ENCODE measurements at regions not wholly inside any gene's neighbourhood (a gene's known extent, or its start where the extent isn't known, plus 50 kb on each side); places are given as distances from the start of the nearest gene placed in this dataset.
"Not testable (repeated sequence)": the region's sequence is repeated elsewhere in the genome, so short reads cannot be mapped to it uniquely, and the experiment has no call there.

GRCh38 chr10:90204956-90205314, 503.5 kb downstream of the KIF20B start:
- H3K36me3 ChIP-seq (replicated peaks; ENCODE audit: control insufficient read depth, insufficient read depth, low read length) = no peaks in the 10 kb centered on the region
- H3K27me3 ChIP-seq (ENCODE audit: control insufficient read depth, insufficient read depth, low read length) = no peaks in the 10 kb centered on the region
- no peak overlapping the region for H3K4me3 ChIP-seq (ENCODE audit: insufficient read depth, low read depth, low read length)
- no peak for DNase-seq

GRCh38 chr10:90205340-90205739, 503.9 kb downstream of the KIF20B start:
- DNase-seq = no peak
- Histone ChIP-seq H3K4me3 (ENCODE audit: insufficient read depth, low read depth, low read length) (no peak overlapping the region), H3K27me3 (ENCODE audit: control insufficient read depth, insufficient read depth, low read length) (no peaks in the 10 kb centered on the region), H3K36me3 (replicated peaks; ENCODE audit: control insufficient read depth, insufficient read depth, low read length) (no peaks in the 10 kb centered on the region)

- Histone ChIP-seq H3K4me3 (ENCODE audit: insufficient read depth, low read depth, low read length) (no peak overlapping the region), H3K36me3 (replicated peaks; ENCODE audit: control insufficient read depth, insufficient read depth, low read length) (no peaks in the 10 kb centered on the region), H3K27me3 (ENCODE audit: control insufficient read depth, insufficient read depth, low read length) (no peaks in the 10 kb centered on the region)
- no peak for DNase-seq
Observed at GRCh38 chr10:90213346-90213745, 512.0 kb downstream of the KIF20B start.

- no peak for DNase-seq
- H3K36me3 ChIP-seq (replicated peaks; ENCODE audit: control insufficient read depth, insufficient read depth, low read length) = no peaks in the 10 kb centered on the region
- H3K27me3 ChIP-seq (ENCODE audit: control insufficient read depth, insufficient read depth, low read length) = no peaks in the 10 kb centered on the region
- no peak overlapping the region for H3K4me3 ChIP-seq (ENCODE audit: insufficient read depth, low read depth, low read length)
Observed at GRCh38 chr10:90218846-90219245, 517.5 kb downstream of the KIF20B start.

GRCh38 chr10:90222372-90222771, 521.0 kb downstream of the KIF20B start:
- DNase-seq = no peak
- Histone ChIP-seq H3K36me3 (replicated peaks; ENCODE audit: control insufficient read depth, insufficient read depth, low read length) (no peaks in the 10 kb centered on the region), H3K4me3 (ENCODE audit: insufficient read depth, low read depth, low read length) (no peak overlapping the region)

DNA sequence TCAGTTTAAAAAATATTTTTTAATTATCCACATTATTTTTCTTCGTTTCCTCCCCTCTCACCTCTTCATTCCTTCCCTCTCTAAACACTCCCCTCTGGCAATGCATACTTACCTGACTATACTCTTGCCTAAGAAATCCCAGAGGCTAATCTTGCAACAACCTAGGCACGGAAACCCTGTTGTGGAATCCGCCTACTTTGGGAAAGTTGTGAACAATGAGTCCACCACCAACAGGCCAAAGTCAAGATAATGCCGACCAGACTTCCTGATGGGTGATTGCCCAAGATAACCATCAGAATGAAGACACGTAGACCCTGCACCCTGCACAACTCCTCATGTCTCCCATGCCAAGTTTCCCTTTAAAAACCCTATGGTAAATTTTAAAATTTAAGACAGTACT, 521.5 kb downstream of the KIF20B start:
- H3K4me3 ChIP-seq (ENCODE audit: insufficient read depth, low read depth, low read length) = no peak overlapping the region
- DNase-seq = no peak
- H3K36me3 ChIP-seq (replicated peaks; ENCODE audit: control insufficient read depth, insufficient read depth, low read length) = no peaks in the 10 kb centered on the region
- no peaks in the 10 kb centered on the region for H3K27me3 ChIP-seq (ENCODE audit: control insufficient read depth, insufficient read depth, low read length)

More at GRCh38 chr10:90222372-90222771, 521.0 kb downstream of the KIF20B start:
- H3K27me3 ChIP-seq (ENCODE audit: control insufficient read depth, insufficient read depth, low read length) = no peaks in the 10 kb centered on the region

GRCh38 chr10:90224791-90225566, 523.6 kb downstream of the KIF20B start:
- H3K27me3 ChIP-seq (ENCODE audit: control insufficient read depth, insufficient read depth, low read length) = no peaks in the 10 kb centered on the region
- no peak overlapping the region for H3K4me3 ChIP-seq (ENCODE audit: insufficient read depth, low read depth, low read length)
- no peak for DNase-seq
- H3K36me3 ChIP-seq (replicated peaks; ENCODE audit: control insufficient read depth, insufficient read depth, low read length) = no peaks in the 10 kb centered on the region

DNA sequence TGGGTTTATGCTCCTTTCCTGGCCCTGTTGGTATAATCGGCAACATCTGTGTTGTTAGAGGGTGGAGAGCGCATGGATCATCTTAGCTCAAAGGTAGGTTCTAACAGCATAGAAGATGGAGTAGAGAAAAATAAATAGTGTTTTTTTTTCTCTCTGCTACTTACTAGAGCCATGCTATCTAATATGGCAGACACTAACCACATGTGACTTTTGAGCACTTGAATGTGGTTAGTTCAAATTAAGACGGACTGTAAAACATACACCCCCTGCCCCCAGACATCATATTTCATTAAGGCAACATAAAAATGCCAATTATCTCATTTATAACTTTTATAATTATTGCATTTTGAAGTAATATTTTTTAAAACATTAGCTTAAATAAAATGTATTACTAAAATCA, 525.1 kb downstream of the KIF20B start:
- H3K4me3 ChIP-seq (ENCODE audit: insufficient read depth, low read depth, low read length) = no peak overlapping the region
- no peaks in the 10 kb centered on the region for H3K27me3 ChIP-seq (ENCODE audit: control insufficient read depth, insufficient read depth, low read length)
- DNase-seq = no peak
- no peaks in the 10 kb centered on the region for H3K36me3 ChIP-seq (replicated peaks; ENCODE audit: control insufficient read depth, insufficient read depth, low read length)

DNA sequence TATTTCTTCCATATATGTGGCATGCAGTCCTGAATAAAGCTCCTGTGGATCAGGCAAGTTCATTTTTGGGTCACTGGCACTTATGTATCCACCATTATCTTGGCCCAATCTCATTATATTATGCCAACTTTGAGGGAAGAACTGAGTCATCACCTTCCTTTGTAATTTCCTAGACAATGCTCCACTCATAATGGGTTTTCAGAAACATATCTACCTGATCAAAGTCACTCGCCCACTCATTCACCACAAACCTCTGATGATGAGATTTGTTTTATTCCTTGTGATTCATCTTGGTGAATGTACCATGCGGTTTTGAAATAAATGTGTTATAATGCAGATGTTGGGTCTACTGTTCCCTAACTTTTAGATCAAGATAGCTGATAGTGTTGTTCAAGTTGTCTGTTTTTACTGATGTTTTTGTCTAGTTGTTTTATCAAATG, 525.8 kb downstream of the KIF20B start:
- Histone ChIP-seq H3K4me3 (ENCODE audit: insufficient read depth, low read depth, low read length) (no peak overlapping the region), H3K36me3 (replicated peaks; ENCODE audit: control insufficient read depth, insufficient read depth, low read length) (no peaks in the 10 kb centered on the region), H3K27me3 (ENCODE audit: control insufficient read depth, insufficient read depth, low read length) (no peaks in the 10 kb centered on the region)
- DNase-seq = no peak

DNA sequence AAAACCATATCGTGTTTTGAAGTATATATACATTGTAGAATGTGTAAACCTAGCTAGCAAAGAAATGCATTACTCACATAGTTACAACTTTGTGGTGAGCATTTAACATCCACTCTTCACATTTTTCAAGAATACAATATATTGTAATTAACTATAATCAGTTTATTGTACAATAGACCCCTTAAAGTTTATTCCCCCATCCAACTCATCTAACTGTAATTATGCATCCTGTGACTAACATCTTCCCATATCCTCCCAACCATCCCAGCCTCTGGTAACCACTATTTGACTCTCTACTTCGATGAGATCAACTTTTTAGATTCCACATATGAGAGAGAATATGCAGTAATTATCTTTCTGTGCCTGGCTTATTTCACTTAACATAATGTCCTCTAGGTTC, 526.4 kb downstream of the KIF20B start:
- no peaks in the 10 kb centered on the region for H3K27me3 ChIP-seq (ENCODE audit: control insufficient read depth, insufficient read depth, low read length)
- no peak overlapping the region for H3K4me3 ChIP-seq (ENCODE audit: insufficient read depth, low read depth, low read length)
- no peaks in the 10 kb centered on the region for H3K36me3 ChIP-seq (replicated peaks; ENCODE audit: control insufficient read depth, insufficient read depth, low read length)
- DNase-seq = no peak

- no peak overlapping the region for H3K4me3 ChIP-seq (ENCODE audit: insufficient read depth, low read depth, low read length)
- no peaks in the 10 kb centered on the region for H3K27me3 ChIP-seq (ENCODE audit: control insufficient read depth, insufficient read depth, low read length)
- H3K36me3 ChIP-seq (replicated peaks; ENCODE audit: control insufficient read depth, insufficient read depth, low read length) = no peaks in the 10 kb centered on the region
- no peak for DNase-seq
Observed at GRCh38 chr10:90229486-90229885, 528.1 kb downstream of the KIF20B start.

- DNase-seq; H3K27me3 ChIP-seq (ENCODE audit: control insufficient read depth, insufficient read depth, low read length); H3K36me3 ChIP-seq (replicated peaks; ENCODE audit: control insufficient read depth, insufficient read depth, low read length); H3K4me3 ChIP-seq (ENCODE audit: insufficient read depth, low read depth, low read length): not testable (repeated sequence)
Observed at GRCh38 chr10:90233805-90234204, 532.4 kb downstream of the KIF20B start.

- H3K36me3 ChIP-seq (replicated peaks; ENCODE audit: control insufficient read depth, insufficient read depth, low read length) = no peaks in the 10 kb centered on the region
- DNase-seq = no peak
- H3K27me3 ChIP-seq (ENCODE audit: control insufficient read depth, insufficient read depth, low read length) = no peaks in the 10 kb centered on the region
- H3K4me3 ChIP-seq (ENCODE audit: insufficient read depth, low read depth, low read length) = no peak overlapping the region
Observed at GRCh38 chr10:90245623-90246022, 544.2 kb downstream of the KIF20B start.

- H3K36me3 ChIP-seq (replicated peaks; ENCODE audit: control insufficient read depth, insufficient read depth, low read length); DNase-seq; H3K27me3 ChIP-seq (ENCODE audit: control insufficient read depth, insufficient read depth, low read length): not testable (repeated sequence)
- H3K4me3 ChIP-seq (ENCODE audit: insufficient read depth, low read depth, low read length) = peak overlapping the region; percentile 10; the same call in 1 of the 2 replicates
Observed at GRCh38 chr10:90250784-90251183, 549.4 kb downstream of the KIF20B start.

GRCh38 chr10:90269699-90270098, 568.3 kb downstream of the KIF20B start:
- DNase-seq = no peak
- Histone ChIP-seq H3K27me3 (ENCODE audit: control insufficient read depth, insufficient read depth, low read length) (no peaks in the 10 kb centered on the region), H3K4me3 (ENCODE audit: insufficient read depth, low read depth, low read length) (no peak overlapping the region), H3K36me3 (replicated peaks; ENCODE audit: control insufficient read depth, insufficient read depth, low read length) (no peaks in the 10 kb centered on the region)
